ENCODE measurements at regions not wholly inside any gene's neighbourhood (a gene's known extent, or its start where the extent isn't known, plus 50 kb on each side); places are given as distances from the start of the nearest gene placed in this dataset.
A peak's percentile ranks its signal among the peaks of the same experiment; 100 is the strongest.

DNA sequence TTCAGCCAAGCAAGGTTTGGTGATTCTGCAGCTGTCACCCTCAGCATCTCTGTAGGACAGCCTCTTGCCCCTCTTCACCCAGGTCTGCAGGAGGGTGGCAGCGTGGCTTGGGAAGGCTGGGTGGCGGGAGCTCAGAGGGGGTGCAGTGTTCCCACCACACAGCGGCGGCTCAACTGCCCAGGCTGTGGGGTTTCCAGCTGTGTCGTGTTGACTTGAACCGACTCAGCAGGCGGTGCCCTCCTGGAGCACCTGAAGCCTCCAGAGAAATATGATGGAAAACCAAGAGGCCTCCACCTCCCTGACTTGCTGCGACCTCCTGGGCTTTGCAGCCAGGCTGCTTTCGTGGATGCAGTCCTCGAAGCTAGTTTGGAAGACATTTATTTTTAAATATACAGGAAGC lies 68.0 kb upstream of the KLF6 start:
- no peak for DNase-seq

DNA sequence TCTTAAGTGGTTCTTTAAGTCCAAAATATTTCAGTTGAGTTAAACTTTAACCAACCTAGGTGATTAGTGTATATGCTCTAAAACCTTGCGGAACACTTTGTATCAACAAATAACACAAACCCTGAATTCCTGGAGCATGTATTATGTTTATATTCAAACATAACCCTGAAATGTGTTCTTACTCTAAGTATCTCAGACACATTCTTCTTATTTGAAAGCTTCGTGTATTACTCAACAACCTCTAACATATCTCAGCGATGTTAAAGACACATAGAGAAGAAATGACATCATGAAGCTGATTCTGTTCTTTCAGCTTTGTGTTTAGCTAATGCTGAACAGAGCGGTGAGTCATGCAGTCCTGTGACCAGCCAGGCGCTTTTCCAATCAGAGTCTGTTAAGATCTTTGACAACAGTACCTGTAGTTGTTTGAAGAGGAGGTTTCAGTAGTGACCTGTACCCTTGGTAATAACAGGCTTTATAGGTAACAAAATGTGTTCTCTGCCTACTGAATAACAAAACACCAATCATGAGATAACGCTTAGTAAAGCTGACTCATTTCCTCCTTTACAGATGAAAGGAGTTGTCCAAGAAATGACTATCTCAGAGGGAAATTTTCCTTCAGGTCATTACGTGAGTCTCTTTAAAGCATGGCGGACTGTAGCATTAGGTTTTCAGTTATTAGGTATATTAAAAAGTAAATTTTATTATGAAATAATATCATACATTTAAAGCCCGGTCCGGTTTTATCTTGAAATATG lies 67.3 kb upstream of the KLF6 start:
- peak; percentile 38 for DNase-seq

DNA sequence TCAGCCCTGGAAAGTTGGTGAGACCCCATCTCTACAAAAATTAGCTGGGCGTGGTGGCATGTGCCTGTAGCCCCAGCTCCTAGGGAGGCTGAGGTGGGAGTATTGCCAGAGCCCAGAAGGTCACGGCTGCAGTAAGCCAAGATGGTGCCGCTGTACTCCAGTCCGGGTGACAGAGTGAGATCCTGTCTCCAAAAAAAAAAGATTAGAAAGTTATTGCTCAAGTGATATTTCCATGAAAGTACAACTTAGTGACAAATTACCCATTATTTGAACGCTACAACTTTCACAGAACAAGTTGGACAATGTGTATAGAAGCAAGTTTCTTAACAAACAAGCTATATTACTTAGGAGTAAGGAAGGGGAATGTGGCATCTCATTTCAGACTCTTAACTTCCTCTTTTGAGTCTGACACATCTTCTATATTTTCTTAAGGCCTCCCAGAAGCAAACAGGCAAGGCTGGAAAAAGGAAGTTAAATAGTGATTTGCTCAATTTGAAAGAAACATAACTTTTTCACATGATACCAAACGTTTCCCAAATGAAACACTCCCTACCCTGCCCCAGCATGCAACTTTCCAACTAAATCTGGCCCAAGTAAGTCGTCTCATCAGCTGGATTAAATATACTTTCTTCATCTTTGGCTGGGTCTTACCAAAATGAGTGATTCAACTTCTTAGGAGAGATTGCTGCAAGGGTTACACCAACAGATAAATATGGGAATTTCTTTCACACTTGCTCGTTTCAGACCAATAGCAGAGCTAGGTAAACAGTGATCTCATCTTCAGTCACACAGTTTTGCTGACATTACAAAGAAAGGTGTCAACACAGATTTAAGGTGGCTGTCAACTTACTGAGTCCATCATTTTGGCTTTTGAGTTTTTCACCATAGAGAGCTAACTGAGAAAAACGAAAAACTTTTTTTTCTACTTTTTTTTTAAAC lies 66.3 kb upstream of the KLF6 start:
- DNase-seq = no peak

GRCh38 chr10:3848775-3849635 lies 64.0 kb upstream of the KLF6 start:
- DNase-seq = no peak

- no peak for DNase-seq
Observed at GRCh38 chr10:3848005-3848774, 63.2 kb upstream of the KLF6 start.

GRCh38 chr10:3846736-3847135 lies 61.7 kb upstream of the KLF6 start:
- no peak for DNase-seq

GRCh38 chr10:3844491-3845025 lies 59.5 kb upstream of the KLF6 start:
- DNase-seq = no peak

DNA sequence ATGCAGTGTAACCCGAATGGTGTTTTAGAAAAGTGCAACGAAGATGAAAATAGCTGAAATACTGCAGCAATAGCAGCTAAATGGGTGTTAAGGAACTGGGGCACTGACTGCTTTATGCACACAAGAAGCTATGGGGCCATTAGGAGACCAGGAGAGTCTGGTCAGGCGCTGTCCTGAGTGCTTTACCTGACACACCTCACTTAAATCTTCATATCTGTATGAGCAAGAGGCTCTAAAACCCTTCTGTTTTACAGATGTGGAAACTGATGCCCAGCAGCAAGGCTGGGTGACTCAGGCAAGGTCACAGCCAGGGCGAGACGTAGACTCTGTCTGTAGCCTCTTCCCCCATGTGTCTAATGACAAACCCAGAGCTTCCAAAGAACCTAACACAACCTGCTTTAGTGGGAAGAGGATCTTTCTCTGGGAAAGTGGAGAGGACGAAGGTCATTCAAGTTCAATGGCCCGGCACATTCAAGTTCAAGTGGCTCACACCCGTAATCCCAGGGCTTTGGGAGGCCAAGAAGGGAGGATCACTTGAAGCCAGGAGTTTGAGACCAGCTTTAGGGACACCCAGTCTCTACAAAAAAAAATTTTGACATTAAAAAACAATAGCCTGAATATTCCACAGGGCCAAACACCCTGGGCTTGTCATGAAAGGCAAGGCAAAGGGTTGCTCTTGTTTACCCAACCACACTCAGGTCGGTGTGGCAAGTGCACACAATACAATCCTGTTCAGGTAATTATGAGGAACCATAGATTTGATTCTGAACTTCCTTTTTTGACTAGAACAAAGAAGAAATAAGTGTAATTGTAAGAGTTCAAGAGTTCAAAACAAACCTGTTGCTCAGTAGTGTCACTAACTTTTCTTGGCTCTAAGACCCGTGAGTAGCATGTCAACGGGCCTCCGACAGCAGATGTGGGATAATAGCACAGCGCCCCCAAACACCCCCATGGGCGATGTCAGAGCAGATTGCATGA lies 53.7 kb upstream of the KLF6 start:
- no peak for DNase-seq

DNA sequence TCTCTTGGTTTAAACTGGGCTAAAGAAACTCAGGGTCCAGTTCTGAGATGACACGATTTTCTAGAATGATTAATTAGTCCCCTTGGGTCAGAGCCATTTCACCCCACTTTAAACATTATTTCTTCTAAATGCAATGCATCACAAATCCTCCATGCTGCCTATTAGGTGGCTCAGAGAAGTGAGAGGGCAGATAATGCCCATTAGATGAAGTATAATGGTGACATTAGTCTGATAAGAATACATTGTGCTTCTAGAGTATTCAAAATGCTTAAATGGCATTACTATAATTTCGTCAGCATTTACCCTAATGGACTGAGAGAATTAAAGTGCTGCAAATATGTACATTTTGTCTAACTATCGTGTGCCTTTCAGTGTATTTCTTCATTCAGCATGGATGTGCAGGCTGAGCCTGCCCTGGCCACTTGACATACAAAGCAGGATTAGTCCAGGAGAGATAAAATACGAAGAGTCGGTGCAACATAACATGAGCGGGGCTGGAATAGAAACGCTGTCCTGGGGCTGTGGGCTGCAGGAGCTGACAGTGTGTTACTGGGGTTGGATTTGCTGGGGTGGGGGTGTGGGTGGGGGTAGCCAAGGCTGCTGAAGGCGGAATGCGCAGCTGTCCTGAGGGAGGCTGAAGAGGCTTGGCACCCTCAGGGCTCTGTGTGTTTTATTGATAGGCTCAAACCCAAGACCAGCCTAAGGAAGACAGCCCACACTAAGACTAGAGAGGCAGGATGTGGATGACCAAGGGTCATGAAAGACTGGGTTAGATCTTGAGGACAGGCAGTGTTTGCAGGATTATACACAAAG lies 52.8 kb upstream of the KLF6 start:
- DNase-seq = no peak

DNA sequence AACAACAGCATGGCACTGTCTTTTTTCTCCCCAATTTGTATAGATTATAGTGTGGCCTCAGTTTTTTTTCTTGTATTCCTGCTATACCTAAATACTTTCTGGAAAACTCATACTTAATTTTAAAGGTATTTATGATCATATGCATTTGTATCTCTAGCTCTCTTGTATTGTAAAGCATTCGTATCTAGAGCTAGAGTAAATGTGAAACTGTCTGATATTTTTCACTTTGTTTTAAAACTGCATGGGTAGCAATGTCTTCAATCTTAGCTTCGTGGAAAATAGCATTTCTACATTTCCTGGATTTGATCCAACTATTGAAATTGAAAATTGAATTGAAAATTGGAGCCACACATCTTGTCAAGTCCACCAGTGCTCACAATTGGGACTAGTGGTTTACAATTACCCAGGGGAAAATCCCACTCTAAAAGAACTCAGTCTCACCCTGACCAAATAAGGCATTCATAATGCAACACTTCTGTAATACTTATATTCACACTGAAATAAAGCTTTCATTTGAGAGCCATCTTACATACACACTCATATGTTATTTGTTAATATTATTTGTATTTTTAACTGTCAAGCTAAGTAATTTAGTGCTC lies 51.3 kb upstream of the KLF6 start:
- DNase-seq = no peak

DNA sequence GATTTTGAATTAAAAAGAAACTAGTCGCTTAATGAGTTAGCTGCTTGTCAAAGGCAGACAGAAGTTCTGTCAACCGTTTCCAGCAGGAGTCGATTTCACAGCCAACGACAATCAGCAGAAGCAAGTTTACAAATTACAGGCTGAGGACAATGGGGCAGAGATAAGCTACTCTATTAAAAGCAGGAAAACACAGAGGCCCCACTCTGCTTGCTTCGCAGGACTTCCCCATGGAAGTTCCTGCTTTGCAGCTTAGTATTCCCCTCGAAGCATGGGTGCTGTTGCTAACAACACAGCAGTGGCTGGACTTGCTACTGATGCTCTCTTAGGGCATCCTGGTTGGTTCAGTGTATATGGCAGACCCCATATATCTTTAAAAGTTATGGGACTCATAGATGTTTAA lies 50.8 kb upstream of the KLF6 start:
- DNase-seq = no peak

- no peak for DNase-seq
Observed at GRCh38 chr10:3834947-3835346, 49.9 kb upstream of the KLF6 start.

All from left hindlimb (tissue), 1 donor.